HG03520 (cell line): ENCODE measurements at regions not wholly inside any gene's neighbourhood (a gene's known extent, or its start where the extent isn't known, plus 50 kb on each side); places are given as distances from the start of the nearest gene placed in this dataset.
"Not testable (repeated sequence)": the region's sequence is repeated elsewhere in the genome, so short reads cannot be mapped to it uniquely, and the experiment has no call there.

ENCODE experiments used
- ATAC-seq: cut with Tn5 transposase; IDR thresholded peaks from one replicate; pipeline ENCODE4 v1.9.1; 2021; ENCODE audit warnings: mild to moderate bottlenecking, moderate library complexity; ENCODE audit not compliant: unreplicated experiment

DNA sequence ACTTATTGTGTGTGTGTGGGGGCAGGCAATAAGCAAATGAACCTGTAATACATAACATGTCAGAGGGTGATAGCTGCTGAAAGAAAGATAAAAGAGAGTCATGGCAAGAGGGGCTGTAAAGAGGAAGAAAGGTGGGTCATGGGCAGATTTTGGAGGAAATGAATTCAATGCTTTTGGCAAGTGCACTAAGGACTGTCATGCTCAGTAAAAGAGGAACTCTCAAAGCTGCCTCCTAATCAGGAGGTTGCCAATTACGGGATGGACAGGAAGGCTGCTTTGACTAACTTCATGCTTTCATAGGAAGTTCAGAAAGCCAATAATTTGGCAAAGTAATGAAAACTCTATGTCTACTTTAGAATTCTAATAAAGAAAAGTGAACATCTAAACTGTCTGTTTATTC lies 401.2 kb downstream of the SH2D4B start:
- no peak for ATAC-seq

GRCh38 chr10:80945264-80945880 lies 407.7 kb downstream of the SH2D4B start:
- ATAC-seq = peak; percentile 68

- no peak for ATAC-seq
Measured at GRCh38 chr10:80946073-80946472, 408.4 kb downstream of the SH2D4B start.

DNA sequence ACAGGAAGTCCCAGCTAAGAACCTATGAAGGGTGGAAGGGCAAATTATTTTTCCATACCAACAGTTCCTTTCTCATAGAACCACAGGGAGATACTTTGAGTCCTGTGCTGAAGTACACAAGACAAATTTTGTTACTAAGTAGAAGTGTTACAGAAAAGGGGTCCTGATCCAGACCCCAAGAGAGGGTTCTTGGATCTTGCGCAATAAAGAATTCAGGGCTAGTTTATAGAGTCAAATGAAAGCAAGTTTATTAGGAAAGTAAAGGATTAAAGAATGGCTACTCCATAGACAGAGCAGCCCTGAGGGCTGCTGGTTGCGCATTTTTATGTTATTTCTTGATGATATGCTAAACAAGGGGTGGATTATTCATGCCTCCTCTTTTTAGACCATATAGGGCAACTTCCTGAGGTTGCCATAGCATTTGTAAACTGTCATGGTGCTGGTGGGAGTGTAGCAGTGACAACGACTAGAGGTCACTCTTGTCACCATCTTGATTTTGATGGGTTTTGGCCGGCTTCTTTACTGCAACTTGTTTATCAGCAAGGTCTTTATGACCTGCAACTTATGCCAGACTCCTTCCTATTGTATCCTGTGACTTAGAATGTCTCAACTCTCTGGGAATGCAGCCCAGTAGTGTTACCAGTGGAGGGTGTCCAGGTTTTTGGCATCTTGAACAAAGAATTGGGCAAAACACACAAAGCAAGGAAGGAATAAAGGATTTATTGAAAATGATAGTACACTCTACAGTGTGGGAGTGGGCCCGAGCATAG lies 409.4 kb downstream of the SH2D4B start:
- ATAC-seq = no peak

DNA sequence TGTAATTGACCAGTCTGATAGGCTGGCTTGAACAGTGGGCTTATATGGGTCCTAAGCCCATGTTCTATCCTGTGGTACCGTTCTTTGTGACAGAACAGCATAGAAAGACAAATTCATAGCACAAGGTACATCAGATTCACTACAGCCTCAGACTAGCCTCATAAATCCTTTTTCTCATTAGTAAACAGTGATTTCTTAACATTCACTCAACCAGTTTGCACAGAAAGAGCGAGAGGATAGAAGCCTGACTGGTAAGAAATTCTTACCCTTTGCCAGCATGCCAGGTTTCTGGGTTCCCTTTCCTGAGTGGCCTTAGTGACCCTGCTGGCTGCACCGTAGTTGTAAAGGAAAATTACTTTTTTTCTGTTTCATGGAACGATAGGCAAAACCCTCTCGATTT lies 412.1 kb downstream of the SH2D4B start:
- ATAC-seq = no peak

- ATAC-seq = no peak
Measured at GRCh38 chr10:80952436-80952835, 414.7 kb downstream of the SH2D4B start.

DNA sequence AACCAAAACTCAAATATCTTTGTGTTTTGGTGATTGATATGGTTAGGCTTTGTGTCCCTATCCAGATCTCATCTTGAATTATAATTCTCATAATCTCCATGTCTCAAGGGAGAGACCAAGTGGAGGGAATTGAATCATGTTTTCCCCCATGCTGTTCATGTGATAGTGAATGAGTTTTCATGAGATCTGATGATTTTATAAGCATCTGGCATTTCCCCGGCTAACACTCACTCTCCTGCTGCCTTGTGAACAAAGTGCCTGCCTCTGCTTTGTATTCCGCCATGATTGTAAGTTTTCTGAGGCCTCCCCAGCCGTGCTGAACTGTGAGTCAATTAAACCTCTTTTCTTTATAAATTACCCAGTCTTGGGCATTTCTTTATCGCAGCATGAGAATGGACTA lies 419.5 kb downstream of the SH2D4B start:
- no peak for ATAC-seq

DNA sequence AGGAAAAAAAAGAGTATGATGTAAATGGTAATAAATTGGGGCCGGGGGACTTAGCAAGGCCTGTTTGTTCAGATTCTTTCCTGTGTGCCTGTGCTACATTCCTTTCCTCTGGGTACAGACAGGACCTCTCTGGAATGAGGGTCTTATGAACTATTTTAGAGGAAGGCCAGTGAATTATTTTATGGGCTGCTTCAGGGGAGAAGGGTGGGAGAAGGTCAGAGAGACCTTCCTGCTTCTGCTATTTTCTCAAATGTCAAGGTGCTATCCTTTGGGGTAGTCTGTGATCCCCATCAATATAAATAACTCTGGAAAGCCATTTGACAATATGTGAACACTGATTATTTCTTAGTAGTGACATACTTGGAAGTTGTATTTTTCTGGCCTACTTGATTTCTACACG lies 426.5 kb downstream of the SH2D4B start:
- ATAC-seq = no peak

DNA sequence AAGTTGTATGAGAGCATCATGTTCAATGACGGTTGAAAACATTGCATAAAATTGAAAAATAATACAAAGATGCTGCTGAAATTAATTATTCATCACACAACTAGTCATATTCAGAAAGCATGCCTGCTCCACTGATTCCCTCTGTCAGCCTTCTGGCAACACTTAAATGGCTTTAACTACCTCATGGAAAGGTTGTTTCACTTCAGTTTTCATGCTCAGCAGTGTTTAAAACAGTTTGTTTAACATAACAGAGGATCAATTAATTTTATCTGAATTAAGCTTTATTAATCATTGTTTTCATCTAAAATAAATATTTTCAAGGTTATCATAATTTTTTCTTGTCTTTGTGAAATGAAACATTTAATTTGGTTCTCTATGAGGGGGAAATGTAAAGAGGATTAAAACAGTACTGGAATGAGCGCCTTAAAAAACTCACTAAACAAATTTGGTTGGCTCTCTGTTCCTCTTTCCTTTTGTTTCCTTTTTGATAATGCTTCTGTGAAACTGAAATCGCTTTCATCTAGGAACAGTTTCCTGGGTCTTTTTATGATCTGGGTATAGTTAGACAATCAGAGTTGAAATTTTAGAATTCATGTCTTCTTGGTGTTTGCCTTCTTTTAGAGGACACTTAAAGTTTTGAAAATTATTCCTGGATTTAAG lies 427.4 kb downstream of the SH2D4B start:
- peak; percentile 54 for ATAC-seq

- no peak for ATAC-seq
Measured at GRCh38 chr10:80966326-80966986, 428.8 kb downstream of the SH2D4B start.

DNA sequence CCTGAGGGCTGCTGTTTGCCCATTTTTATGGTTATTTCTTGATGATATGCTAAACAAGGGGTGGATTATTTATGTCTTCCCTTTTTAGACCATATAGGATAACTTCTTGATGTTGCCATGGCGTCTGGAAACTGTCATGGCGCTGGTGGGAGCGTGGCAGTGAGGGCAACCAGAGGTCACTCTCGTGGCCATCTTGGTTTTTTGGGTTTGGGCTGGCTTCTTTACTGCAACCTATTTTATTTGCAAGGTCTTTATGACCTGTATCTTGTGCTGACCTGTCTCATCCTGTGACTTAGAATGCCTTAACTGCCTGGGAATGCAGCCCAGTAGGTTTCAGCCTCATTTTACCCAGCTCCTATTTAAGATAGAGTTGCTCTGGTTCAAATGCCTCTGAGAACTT lies 429.7 kb downstream of the SH2D4B start:
- ATAC-seq = not testable (repeated sequence)

GRCh38 chr10:80968903-80969302 lies 431.2 kb downstream of the SH2D4B start:
- ATAC-seq = no peak

GRCh38 chr10:80971461-80971860 lies 433.8 kb downstream of the SH2D4B start:
- ATAC-seq = no peak

DNA sequence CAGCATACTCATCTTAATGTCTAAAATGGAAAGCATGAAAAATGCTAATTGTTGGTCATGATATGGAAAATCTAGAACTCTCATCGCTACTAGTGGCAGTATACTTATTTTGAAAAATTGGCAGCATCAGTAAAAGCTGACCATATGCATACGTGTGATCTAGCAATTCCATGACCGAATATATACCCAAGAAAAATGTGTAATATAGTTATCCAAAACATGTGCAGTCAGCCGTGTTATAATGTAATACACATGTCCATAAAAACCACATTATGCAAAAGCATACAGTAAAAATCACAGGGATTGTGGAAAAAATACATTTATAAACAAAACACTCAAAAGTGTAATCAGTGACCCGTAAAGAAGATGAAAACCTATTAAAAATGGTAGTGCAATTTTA lies 439.0 kb downstream of the SH2D4B start:
- no peak for ATAC-seq

GRCh38 chr10:80985102-80985501 lies 447.4 kb downstream of the SH2D4B start:
- ATAC-seq = no peak

- ATAC-seq = no peak
Measured at GRCh38 chr10:80986596-80986995, 448.9 kb downstream of the SH2D4B start.

DNA sequence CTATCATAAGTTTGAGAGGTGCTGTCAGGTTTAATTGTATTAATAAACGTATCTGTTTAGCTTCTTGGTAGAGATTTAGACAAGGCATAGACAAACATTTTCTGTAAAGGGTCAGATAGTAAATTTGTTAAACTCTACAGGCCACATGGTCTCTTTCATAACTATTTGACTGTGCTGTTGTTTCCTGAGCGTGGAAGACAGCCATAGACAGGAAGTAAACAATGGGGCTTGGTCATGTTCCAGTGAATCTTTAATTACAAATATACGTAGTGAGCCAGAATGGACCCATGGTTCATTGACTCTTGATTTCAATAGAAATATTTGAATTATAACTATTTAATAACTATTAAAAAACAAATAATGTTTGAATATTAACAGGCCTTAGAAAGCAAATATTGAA lies 451.1 kb downstream of the SH2D4B start:
- ATAC-seq = no peak

- ATAC-seq = no peak
Measured at GRCh38 chr10:80996615-80997193, 459.0 kb downstream of the SH2D4B start.

DNA sequence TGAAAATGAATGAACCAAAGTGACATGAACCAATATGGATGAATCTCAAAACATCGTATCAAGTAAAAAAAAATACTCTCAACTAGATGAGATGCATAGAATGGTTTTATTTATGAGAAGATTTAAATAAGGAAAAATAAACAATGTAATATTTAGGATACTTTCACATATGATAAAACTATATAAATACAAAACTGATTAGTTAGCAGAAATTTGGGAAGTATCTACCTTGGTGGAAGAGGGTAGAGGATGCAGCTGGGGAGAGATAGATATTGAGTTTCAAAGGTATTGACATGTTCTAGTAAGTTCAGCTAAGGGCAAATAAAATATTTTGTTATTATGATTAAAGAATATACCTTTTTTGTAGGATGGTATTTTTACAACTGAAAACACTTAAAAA lies 463.1 kb downstream of the SH2D4B start:
- no peak for ATAC-seq

GRCh38 chr10:81002382-81002781 lies 464.7 kb downstream of the SH2D4B start:
- ATAC-seq = no peak

GRCh38 chr10:81007872-81008271 lies 470.2 kb downstream of the SH2D4B start:
- no peak for ATAC-seq
